HK-2 (cell line): ENCODE measurements at regions not wholly inside any gene's neighbourhood (a gene's known extent, or its start where the extent isn't known, plus 50 kb on each side); places are given as distances from the start of the nearest gene placed in this dataset.
"Not testable (repeated sequence)": the region's sequence is repeated elsewhere in the genome, so short reads cannot be mapped to it uniquely, and the experiment has no call there.

Source experiments
- DNase-seq: peaks from one replicate; pipeline ENCODE4 v3.0.0-alpha.2; 2018; ENCODE audit not compliant: unreplicated experiment

DNA sequence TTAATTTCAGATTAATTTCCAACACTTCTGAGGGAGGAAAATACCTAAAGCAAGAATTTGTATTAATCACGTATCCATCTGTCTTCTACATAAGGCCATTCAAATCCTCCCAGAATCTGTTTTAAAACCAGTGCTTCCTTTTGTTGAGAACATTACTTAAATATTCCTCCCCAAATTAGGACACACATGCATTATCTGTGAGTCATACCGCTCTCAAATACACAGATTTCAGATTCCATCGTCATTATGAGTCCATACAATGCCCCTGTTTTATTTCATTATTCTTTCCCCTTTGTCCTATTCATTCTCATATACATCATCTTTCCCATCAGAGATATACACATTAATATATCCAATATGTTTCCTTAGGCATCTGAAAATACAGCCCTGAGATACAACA is 57.3 kb upstream of the PRSS12 start:
- DNase-seq: no peak

DNA sequence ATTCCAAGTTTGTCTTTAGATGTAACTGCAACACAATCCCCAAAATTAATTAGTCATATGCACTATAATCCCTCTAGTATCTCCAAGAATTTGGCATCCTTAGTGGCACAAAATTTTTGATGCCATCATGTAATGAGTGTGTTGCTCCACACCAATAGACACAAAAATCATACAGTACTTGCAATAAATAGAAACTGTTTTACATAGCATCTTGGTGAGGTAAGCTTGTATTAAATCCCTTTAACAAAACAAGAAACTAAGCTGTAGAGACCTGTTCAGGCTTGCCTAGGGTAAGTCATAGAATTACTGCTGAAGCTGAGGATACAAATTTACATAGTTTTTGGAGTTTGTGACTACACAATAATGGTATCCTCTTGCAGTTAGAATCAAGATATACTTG is 64.5 kb upstream of the PRSS12 start:
- DNase-seq: no peak

DNA sequence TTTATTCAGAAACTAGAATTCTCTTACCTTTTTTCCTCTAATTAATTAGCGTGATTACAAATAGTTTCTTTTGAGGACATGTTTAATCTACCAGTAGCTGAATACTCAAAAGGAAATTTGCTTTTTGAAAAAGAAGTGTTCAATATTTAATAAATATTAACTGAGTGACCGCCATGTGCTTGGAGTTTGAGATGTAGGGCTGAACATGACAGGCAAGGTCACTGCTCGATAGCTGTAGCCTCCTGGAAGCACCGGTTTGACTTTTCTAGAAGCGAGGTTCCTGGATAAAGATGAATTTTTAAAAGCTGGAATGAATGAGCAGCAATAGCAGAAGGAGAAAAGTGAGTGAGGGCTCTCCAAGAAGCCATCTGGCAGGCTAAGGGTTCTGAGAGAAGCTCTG is 65.0 kb upstream of the PRSS12 start:
- DNase-seq: not testable (repeated sequence)

DNA sequence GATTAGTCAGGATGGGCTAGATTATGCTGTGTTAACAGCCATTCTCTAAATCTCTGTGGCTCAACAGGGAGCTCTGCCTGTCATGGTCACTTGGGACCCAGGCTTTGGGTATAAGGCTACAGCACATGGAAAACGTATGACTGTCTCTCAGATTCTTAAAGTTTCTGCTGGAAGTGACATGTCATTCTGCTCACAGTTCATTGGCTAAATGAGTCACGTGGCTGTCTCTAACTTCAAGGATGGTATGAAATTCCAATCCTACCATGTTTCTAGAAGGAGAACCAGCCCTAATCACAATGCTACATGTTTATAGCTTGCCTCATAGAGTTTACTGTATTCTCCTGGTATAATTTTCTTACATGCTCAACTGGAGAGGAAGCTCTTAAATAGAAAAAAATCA is 65.6 kb upstream of the PRSS12 start:
- not testable (repeated sequence) for DNase-seq

DNA sequence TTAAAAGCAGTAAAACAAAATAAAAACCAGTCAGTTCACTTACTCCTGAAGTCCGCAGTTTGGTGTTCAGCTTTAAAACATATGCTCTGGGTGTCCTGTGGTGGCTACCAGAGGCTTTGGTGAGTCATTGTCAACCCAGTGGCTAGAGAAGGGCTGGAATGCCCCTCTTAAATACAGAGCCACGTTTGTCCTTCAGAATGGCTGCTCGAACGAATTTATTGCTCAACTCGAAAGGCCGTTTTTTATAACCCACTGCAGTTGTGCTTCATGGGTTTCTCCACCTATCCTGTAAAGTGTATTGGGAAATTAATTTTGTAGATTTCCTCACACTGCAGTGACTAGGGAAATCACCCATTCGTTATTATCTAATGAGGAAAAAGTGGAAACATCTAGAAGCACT is 66.8 kb upstream of the PRSS12 start:
- DNase-seq: not testable (repeated sequence)

DNA sequence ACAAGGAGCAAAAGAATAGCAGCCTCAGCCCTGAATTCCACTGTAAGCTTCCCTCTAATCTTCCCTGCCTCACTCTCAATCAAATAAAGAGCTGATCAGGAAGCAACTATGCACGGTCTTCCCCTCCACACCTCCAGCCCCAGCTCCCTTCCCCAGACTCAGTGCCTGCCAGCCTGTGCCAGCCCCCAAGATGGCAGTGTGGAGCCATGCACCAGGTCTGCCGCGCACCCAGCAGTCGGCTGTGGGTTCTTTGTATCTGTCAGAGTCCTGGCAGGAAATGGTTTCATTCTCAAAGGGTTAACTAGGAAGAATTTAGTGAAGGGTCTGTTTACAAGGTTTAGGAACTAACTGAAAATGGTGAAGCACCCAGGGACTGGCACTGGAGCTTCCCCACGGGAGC is 71.3 kb upstream of the PRSS12 start:
- DNase-seq: peak; percentile 58

DNA sequence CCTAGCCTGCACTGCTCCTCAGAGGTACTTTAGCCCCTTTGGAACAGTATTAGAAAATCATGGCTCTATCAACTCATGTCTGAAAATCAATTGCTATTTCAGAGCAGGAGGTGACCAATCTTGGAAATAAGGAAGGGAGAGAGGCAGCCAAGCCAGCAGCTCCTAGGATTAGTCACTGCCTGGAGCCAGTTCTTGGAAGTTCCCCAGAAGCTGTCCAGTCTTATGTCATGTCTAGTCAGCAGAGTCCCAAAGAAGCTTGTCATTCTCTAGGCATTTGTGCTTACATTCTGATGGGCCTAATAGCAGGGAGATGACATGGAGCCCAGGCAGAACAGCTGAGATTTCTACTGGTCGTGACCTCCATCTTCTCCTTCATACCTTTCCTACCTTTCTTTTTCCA is 76.1 kb upstream of the PRSS12 start:
- DNase-seq: not testable (repeated sequence)

DNA sequence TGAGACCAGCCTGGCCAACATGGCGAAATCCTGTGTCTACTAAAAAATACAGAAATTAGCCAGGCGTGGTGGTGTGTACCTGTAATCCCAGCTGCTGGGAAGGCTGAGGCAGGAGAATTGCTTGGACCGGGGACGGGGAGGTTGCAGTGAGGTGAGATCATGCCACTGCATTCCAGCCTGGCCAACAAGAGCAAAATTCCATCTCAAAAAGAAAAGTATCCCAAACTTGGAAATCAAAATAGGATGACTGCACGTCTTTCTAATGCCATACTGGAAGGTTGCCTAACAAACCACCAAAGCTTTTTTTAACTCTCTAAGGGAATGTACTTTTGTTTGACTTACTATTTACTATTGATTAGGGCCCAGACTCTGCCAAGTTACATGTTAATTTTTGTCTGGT is 79.6 kb upstream of the PRSS12 start:
- DNase-seq: not testable (repeated sequence)

DNA sequence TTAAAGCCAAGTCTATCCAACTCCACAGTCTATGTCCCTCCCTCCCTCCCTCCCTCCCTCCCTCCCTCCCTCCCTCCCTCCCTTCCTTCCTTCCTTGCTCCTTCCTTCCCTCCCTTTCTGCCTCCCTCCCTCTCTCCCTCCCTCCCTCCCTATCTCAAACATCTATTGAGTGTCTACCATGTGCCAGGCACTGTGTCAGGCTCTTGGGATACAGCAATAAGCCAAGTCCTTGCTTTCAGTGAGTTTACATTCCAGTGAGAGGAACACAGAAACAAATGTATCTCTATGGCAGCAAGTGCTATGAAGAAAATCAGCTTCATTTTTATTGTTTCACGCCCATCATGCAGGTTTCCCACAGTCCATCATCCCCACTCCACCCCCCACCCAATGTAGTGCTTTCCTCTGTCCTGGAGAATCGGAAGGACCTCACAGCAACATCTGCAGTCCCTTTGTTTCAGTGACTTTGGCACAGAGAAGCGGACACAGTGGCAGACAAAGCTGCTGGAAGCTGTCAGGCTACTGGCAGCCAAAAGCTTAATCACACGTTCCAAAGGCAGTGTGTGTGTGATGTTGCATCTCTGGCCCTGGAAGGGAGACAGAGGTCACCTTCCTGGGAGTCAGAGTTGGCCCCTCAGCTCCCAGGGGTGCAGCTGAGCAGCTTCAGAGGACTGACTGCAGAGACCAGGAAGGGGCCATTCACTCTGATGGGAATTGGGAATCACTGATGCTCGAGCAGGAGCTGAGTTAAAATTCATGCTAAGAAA is 81.0 kb upstream of the PRSS12 start:
- not testable (repeated sequence) for DNase-seq

DNA sequence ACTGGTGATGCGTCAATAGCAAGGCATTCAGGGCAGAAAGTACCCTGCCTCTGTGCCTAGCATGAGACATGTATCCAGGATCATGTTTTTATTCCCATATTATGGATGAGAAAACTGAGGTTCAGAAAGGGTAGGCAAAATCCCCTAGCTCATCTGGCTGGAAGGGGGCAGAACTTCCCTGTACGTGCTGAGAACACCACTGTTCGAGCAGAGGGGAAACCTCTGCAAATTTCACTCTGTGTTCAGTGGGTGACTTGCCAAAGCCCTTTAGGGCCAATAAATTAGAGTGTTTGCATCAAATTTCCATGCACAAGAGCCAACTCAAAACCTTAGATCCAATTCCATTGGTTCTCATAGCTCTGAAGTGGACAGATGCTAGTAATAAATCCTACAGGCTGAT is 82.6 kb upstream of the PRSS12 start:
- DNase-seq: not testable (repeated sequence)

DNA sequence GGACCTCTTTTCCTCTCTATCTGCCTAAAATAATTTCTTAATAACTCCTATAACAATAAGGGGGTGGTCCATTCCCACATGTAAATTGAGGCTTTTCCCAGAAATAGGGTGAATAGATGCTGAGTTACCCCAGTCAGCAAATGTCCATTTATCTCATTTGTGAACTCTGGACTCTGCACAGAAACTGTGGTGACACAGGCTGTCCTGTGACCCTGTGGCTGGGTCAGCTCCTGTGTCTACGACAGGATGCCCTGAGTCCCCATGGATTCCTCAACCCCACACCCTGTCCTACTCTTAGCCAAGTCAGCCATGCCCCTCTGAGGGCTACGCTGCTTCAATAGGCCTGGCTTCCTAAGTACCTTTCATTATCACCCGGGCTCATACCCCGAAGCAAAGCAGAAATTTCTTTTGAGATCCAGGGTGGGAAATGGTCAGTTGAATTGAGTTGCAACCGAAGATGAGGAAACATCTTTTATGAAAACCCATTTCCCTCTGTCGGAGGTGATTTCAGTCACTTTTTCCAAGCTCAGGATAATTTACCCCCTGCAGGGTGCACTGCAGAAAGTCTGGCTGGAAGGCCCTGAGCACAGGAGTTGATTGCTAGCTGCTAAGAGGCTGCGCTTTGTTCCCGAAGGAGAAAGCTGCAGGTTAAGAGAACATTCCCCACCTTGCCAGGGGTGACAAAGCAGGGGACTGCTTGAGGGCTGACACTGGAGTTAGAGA is 89.5 kb upstream of the PRSS12 start:
- not testable (repeated sequence) for DNase-seq

DNA sequence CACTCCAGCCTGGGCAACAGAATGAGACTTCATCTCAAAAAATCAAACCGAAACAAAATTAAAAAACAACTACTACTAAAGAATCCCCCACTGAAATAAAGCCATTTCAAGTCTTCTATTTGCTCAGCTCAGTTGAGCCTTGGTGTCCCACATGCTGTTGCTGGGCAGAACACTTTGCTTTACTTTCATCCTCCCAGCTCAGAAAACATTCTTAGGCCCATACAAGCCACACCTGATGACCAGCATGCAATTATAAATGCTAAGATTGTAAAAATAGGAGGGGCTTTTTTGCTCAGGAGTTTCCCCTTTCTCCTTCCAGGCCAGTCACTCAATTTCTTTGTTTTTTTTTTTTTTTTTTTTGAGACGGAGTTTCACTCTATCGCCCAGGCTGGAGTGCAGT is 94.6 kb upstream of the PRSS12 start:
- DNase-seq: not testable (repeated sequence)

DNA sequence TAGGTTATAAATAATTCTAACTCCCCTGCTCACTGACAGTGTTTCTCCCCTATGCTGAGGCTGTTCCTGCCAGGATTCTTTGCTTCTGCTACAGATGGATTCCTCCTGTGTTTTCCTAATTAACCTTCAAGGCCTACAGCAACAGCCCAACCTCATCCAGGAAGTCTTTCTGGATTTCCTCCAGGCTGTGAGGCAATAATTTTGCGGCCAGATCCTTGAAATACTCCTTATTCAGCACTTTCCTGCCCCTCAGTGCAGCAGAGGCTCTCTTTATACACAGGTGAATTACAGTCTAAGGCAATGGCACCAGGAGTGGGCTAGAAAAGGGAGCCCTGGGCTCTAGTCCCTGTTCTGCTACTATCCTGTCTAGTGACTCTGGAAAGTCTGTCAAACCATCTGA is 102.1 kb upstream of the PRSS12 start:
- not testable (repeated sequence) for DNase-seq

DNA sequence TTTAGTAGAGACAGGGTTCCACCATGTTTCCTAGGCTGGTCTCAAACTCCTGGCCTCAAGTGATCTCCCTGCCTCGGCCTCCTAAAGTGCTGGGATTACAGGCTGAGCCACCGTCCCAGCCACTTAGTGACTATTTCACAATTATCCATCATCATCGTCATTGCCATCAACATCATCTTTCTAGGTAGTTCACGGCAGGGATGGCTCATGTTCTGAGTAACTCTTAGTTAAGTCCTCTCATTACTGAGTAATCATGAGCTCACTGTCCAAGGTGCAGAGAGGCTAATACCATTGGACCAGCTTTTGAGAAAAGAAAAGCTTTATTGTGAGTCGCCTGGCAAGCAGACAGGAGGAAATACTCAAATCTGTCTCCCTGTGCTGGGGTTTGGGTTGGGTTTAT is 108.6 kb upstream of the PRSS12 start:
- not testable (repeated sequence) for DNase-seq

DNA sequence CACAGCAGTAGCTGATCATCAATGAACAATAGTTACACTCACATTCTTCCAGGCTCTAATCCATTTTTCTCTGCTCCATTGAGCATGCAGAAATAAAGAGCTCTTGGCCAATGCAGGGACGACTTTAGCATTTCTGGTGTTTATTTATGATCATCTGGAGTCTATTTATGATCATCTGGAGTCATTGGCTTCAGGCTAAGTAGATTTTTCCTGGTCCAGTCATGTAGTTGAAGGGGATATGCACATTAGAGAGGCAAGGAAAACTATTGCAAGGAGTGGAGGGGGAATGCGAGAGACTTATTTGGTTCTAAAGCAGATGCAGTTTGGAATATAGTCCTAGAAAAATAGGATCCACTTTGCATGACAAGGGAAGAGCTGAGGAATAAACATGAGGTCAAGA is 113.0 kb upstream of the PRSS12 start:
- not testable (repeated sequence) for DNase-seq

DNA sequence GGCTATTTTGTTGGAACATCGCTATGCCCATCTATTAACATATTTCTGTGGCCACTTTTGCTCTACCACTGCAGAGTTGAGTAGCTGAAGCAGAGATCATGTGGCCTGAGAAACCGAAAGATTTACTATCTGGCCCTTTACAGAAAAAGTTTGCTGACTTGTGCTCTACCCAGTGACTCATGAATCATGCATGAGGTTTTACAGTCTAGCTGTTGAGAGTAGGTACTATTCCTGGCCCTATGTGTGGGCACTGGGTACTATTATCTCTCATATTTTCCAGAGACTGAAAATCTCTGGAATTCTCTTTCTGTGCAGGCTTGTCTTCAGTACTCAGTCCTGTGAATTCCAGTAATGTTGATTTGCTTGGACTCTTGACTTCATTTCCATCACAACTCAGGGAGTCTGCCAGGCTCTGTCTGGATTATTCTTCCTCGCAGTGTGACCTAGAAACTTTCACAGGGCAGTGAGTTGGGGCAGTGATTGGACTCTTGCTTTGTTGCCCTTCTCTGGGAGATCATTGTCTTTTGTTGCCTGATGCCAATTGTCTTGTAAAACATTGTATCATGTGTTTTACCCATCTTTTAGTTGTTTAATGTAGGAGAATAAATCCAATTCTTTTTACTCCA is 121.3 kb upstream of the PRSS12 start:
- DNase-seq: not testable (repeated sequence)

DNA sequence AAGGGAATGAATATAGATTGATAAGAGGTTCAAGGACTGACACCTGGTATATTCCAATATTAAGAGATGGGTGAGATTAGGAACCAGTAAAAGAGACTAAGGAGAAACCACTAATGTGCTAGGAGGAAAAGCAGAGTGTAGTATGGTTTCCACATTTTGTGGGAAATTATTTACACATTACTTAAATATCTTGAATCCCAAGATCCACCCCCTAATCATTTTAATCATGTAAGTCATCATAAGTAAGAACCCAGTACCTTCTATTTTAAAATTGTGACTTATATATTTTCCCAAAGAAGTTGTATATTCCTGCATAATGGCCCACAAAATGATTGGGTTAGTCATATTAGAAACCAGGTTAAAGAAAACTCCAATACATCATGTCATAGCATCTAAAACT is 122.0 kb upstream of the PRSS12 start:
- DNase-seq: not testable (repeated sequence)

DNA sequence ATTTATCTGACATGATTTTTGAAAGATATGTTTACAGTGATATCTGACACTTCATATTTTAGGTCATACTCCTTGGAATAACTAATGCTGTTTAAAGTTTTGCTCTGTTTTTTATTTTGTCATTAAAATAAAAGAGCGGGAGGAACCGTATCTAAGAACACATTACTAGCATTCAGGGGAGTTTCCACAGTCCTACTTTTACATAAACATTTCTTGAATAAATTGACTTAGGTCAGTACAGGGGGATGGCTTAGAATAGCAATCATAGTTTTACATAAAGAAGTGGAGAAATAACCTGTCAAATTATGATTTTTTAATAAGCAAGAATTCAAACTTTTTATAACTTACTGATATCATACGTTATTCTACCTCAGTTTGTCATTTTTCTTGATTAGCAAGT is 123.1 kb upstream of the PRSS12 start:
- not testable (repeated sequence) for DNase-seq

DNA sequence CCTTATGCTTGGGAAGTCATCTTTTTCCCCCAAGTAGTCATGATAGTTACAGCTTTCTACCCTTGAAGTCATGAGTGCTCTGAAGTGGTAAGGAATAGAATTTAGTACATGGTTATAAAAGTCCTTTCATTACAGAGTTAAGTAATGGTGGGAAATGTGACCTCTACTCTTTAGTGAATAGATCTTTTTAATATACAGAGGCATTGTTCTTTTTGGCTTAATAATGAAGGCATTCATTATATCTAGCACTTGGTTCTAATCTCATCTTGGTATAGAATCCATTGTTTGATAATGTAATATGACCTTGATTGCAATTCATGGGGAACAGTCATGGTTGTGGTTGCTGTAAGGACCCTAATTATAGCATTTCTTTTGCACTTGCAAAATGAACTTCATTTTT is 125.0 kb upstream of the PRSS12 start:
- DNase-seq: not testable (repeated sequence)

DNA sequence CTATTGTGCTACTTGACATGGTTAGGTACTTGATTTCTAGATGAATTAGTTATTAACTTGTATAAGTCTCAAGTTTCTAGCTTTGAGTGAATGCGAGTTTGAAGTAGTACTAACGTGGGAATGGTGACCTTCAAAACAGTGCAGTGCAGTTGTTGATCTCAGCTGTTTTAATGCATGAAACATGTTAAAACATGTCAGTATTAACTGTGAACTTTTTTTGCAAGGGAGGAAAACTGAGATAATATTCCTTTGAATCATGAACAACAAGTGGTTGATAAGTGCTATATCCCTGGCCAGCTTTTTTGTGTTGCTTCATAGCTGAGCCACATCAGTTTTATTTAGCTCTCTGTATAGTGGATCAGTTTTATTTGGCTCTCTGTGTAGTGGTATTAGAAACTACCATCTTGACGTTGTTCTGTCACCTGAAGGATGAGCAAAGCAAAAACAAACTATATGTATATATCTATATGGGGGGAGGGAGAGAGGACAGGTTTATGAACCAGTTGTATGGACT is 133.1 kb upstream of the PRSS12 start:
- not testable (repeated sequence) for DNase-seq

DNA sequence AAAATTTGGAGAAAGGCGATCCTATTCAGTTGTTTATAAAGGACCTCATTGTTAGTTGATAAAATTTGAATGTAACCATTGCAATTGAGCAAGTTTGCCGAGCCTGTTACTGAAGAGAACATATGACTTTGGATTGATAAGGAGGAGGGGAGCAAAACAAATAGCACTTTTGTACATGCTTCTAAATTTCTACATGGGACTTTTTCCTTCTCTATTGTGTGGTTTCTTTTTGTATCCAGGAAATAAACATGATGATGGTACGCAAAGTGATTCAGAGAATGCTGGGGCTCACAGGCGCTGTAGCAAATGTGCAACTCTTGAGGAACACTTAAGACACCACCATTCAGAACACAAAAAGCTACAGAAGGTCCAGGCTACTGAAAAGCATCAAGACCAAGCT is 140.2 kb upstream of the PRSS12 start:
- DNase-seq: not testable (repeated sequence)

DNA sequence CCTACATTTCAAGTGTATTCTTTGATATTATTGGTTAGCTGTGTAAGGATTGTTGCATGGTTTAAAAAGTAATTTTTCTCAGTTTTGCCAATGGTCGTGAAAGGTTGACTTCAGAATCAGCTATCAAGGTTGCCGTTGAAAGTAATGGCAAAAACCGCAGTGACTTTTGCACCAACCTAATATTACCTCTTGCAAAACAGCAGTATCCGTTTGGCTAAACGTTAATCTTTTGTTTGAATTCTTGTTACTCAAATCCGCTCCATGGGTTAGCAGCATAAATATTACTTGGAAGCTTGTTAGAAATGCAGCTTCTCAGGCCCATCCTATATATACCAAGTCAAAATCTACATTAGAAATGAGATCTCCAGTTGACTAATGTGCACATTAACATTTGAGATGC is 141.6 kb upstream of the PRSS12 start:
- not testable (repeated sequence) for DNase-seq

DNA sequence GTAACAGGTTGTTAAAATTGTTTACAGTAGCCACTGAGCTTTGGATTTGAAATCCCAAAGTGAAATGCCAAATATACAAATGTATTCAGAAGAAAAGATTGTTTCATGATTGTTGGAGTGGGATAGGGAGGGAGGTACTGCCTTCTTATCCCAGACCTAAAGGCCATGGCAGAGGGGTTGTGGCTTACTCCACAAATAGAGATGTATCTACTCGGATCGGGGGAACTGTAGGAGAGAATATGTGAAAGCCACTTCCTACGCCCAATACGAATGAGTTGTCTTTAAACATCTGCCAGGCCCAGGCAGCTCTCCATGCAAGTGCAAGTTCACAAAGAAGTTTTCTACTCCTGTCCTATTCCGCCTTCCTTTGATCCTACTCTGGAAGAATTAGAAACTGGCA is 150.2 kb upstream of the PRSS12 start:
- not testable (repeated sequence) for DNase-seq
